ENCODE measurements at regions not wholly inside any gene's neighbourhood (a gene's known extent, or its start where the extent isn't known, plus 50 kb on each side); places are given as distances from the start of the nearest gene placed in this dataset.
A peak's percentile ranks its signal among the peaks of the same experiment; 100 is the strongest.
"Not testable (repeated sequence)": the region's sequence is repeated elsewhere in the genome, so short reads cannot be mapped to it uniquely, and the experiment has no call there.

DNA sequence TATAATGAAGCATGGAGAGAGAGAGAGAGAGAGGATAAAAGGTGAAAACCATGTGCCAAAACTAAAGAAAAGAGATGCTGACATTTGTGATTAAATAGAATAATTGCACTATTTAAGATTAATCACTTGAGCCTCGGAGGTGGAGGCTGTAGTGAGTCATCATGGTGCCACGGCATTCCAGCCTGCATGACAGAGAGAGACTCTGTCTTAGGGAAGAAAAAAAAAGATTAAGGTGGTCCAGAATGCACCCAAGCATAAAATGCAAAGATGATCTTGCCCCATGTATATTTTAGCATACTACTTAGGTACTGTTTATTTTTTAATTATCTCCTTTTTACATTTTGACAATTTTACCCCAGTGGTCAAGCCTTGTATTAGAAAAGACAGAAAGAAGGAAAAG lies 742.5 kb downstream of the SPATA31A1 start:
- not testable (repeated sequence) for DNase-seq (ENCODE audit: low read depth in 2 of 2)

GRCh38 chr9:40106003-40106782 lies 750.7 kb downstream of the SPATA31A1 start:
- DNase-seq (ENCODE audit: low read depth in 2 of 2) = peak in 1 of 2 experiments; percentile 3

DNA sequence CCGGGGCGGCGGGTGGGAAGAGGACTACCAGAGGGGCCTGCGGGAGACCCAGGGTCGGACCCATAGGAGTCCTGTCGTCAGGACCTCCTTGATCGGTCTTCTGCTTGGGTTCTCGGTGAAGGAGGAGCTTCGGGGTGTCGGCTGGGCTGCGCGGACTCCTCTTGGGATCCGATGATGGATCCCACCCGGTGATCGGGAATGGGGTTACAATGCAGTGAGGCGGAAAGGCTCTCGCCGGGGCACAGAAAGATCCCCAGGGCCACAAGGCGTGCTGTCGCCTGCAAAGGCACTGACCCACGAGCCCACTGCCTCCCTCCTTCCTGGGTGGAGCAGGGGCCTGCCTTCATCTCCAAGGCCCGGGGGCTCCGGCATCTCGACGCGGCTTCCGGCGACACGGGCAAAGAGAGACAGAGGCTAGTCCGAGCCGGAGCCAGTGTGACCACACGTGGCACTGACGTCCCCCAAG lies 751.3 kb downstream of the SPATA31A1 start:
- DNase-seq (ENCODE audit: low read depth in 2 of 2) = not testable (repeated sequence)

DNA sequence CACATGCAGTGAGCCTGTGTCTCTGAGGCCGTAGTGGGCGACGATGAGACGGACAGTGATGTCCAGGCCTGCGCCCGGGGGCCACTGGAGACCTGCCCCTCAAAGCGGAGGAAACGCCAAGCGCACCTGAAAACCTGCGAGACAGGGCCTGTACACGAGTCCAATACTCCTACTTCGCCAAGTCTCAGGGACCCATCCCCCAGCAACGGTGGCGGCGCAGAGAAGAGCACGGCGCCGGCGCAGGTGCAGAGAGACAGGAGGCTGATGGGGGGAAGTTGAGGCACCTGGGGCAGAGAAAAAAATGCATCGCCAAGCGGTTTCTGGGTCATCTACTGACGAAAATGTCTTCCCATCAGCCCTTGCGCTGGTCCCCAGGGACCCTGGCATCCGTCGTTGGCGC lies 751.8 kb downstream of the SPATA31A1 start:
- not testable (repeated sequence) for DNase-seq (ENCODE audit: low read depth in 2 of 2)

- DNase-seq (ENCODE audit: low read depth in 2 of 2) = not testable (repeated sequence)
Measured at GRCh38 chr9:40108465-40108864, 753.0 kb downstream of the SPATA31A1 start.

- DNase-seq (ENCODE audit: low read depth in 2 of 2) = not testable (repeated sequence)
Measured at GRCh38 chr9:40110751-40111150, 755.3 kb downstream of the SPATA31A1 start.

GRCh38 chr9:40111571-40111970 lies 756.1 kb downstream of the SPATA31A1 start:
- DNase-seq (ENCODE audit: low read depth in 2 of 2) = not testable (repeated sequence)

GRCh38 chr9:40130598-40130997 lies 775.1 kb downstream of the SPATA31A1 start:
- not testable (repeated sequence) for DNase-seq (ENCODE audit: low read depth in 2 of 2)

GRCh38 chr9:40169204-40169603 lies 813.7 kb downstream of the SPATA31A1 start:
- not testable (repeated sequence) for DNase-seq (ENCODE audit: low read depth in 2 of 2)

- not testable (repeated sequence) for DNase-seq (ENCODE audit: low read depth in 2 of 2)
Measured at GRCh38 chr9:40173316-40173715, 817.8 kb downstream of the SPATA31A1 start.

GRCh38 chr9:40174035-40174434 lies 818.6 kb downstream of the SPATA31A1 start:
- DNase-seq (ENCODE audit: low read depth in 2 of 2) = not testable (repeated sequence)

GRCh38 chr9:40177403-40177802 lies 821.9 kb downstream of the SPATA31A1 start:
- DNase-seq (ENCODE audit: low read depth in 2 of 2) = not testable (repeated sequence)

- not testable (repeated sequence) for DNase-seq (ENCODE audit: low read depth in 2 of 2)
Measured at GRCh38 chr9:40191403-40191802, 835.9 kb downstream of the SPATA31A1 start.

GRCh38 chr9:40192162-40192561 lies 836.7 kb downstream of the SPATA31A1 start:
- not testable (repeated sequence) for DNase-seq (ENCODE audit: low read depth in 2 of 2)

- not testable (repeated sequence) for DNase-seq (ENCODE audit: low read depth in 2 of 2)
Measured at GRCh38 chr9:40196165-40196714, 840.8 kb downstream of the SPATA31A1 start.

GRCh38 chr9:40196803-40197202 lies 841.3 kb downstream of the SPATA31A1 start:
- DNase-seq (ENCODE audit: low read depth in 2 of 2) = not testable (repeated sequence)

DNA sequence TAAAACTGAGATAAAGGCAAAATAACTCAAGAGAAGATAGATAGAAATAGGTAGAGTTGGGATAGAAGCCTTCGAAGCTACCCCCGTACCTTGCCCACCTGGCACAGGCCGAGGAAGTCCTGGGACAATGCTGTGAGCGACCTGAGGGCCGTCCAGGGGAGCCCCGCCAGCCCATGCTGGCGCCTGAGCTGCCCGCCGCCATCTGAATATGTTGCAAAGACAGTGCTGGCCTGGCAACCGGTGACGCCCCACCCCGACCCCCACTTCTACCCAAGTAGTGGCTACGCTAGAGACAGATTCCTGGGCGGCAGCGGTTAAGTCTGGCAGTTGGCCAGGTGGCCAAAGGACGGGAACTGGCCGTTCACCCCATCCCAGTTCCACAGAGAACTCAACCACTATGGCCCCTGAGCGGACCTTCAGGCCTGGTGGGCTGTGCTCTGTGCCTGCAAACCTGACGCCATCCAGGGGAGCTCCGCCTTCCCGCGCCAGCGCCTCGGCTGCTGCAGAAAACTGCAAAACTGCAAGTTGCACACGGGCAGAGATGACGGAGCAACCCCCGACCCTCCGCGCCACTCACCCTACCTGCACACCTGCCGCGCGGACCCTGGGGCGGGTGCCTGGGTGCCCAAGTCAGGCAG lies 866.2 kb downstream of the SPATA31A1 start:
- not testable (repeated sequence) for DNase-seq (ENCODE audit: low read depth in 2 of 2)

DNA sequence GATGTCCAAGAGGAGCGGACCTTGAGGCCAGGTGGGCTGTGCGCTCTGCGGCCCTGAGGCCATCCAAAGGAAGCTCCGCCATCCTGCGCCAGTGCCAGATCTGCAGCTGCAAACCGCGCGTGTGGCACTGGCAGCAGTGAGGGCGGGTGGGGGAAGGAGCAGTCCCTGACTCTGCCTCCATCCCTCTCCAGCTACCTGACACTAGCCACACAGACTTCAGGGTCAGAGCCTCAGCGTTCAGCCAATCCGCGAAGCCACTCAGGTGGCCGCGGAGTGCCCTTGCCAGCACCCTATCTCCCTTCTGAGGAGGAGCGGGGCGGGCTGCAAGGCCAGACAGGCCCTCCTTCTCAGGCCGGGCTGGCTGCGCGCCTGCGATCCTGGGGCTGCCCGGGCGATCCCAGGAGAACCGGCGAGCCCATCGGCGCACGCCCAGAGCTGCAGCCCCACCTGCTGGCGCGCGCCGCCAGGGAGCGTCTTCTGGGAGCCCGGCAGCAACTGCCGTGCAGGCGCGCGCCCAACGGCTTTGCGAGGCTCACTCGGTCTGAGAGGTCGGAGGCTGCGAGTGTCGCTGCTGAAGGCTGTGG lies 867.2 kb downstream of the SPATA31A1 start:
- not testable (repeated sequence) for DNase-seq (ENCODE audit: low read depth in 2 of 2)

GRCh38 chr9:40223353-40223752 lies 867.9 kb downstream of the SPATA31A1 start:
- DNase-seq (ENCODE audit: low read depth in 2 of 2) = not testable (repeated sequence)
